ENCODE measurements at regions not wholly inside any gene's neighbourhood (a gene's known extent, or its start where the extent isn't known, plus 50 kb on each side); places are given as distances from the start of the nearest gene placed in this dataset.
"Not testable (repeated sequence)": the region's sequence is repeated elsewhere in the genome, so short reads cannot be mapped to it uniquely, and the experiment has no call there.

DNA sequence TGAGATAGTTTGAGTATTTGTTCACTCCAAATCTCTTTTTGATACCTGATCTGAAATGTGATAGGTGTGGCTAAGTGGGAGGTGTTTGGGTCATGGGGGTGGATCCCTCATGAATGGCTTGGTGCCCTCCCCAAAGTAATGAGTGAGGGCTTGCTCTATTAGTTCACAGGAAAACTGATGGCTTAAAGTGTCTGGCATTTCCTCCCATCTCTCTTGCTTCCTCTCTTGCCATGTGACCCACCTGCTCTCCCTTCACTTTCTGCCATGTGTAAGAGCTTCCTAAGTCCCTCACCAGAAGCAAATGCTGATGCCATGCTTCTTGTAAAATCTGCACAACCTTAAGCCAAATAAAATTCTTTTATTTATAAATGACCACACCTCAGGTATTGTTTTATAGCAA is 61.1 kb downstream of the MAD2L1 start:
- intact Hi-C loops (cut with DNase I) = no loop called here
- DNase-seq = no peak

DNA sequence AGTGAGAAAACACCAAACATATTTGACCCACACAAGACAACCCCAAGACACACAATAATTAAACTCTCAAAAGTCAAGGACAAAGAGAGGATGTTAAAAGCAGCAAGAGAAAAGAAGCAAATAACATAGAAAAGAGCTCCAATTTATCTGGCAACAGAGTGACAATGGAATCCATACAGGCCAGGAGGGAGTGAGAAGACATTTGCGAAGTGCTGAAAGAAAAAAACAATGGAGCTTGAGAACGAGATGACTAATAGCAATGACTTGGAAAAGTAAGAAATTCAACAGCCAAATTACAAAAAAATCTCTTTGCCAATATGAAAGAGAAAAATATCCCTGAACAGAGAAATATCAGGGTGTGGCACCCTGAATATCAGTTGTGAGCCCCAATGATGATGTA is 61.6 kb downstream of the MAD2L1 start:
- intact Hi-C loops (cut with DNase I) = no loop called here
- no peak for DNase-seq

DNA sequence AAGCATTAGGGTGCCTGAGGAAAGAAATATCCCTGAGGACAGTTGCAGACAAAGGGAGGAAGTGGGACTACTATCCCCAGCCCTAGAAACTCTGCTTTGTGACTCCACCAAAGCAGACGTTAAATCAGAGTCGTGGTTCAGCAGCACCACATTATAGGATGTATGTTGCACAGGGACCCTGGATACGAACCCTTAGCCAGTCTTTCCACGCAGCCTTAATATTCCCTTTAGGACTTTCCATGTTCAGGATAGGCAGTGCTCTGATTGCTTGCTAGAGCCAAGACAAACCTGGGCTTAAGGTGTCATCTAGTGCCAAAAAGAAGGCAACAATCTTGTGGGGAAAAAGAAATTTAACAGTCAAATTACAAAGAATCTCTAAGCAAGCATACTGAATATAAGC is 62.6 kb downstream of the MAD2L1 start:
- intact Hi-C loops (cut with DNase I) = no loop called here

DNA sequence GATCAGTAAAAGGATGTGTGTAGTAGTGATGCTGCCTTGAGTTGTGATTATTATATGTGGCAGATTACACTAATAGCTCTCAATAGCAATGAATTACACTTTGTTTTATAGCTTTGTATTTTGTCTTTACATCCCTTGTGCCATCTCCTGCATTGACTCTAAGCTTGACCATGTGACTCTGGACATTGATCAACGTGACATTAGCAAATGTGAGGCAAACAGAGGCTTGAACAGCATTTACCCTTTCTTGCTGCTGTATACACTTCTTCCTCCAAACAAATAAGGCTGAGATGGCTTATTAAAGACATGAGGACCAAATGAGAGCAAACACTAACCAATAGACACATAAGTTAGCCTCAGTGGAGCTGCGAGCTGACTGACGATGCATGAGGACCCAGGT is 63.5 kb downstream of the MAD2L1 start:
- no peak for DNase-seq
- intact Hi-C loops (cut with DNase I) = no loop called here

More for the DNA sequence above, 62.6 kb downstream of the MAD2L1 start:
- DNase-seq = no peak

DNA sequence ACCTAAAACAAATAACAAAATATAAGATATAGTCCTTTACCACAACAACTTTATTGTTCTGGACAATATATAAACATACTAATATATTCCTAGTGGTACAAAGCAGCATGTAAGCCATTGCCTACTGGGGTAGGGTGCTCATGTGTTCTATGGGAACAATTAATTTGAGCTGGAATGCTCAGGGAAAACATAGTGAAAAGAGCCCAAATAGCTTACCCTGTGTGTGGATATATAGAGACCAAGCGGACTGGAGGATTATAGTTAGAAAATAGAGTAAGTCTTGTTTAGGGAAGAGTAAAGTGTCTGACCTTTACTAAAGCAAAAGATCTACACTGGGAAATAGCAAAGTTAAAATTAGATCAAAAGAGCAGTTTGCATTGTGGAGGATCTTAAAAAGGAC is 64.8 kb downstream of the MAD2L1 start:
- intact Hi-C loops (cut with DNase I) = no loop called here

DNA sequence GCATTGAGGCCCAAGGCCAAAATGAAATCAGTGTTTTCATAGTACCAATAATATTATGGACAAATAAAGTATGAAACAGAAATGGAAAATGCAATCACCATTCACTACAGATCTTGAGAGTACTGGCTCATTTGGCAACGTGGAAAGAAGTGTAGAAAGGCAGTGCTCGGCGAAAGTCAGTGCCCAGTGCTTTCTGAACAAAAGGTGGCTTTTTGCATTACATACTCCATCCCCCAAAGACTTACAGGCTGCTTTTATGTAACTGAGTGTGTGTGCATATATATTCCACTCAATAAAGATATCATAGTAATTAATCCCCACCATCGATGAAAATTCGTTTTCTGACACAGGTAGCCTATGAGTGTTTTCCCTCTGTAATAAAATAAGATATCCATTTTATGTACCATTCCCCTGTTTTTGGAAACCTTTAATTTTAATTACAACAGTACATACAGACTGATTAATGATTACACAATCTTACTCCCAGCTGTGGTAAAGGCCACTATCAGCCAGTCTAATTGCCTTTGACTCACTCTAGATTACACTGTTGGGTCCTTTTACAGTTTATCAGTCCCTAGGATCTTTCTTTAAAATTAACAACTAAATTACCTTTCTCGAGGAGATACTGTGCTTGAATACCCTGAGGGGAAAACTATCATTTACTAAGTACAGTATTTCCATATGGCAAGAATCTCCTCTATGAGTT is 65.9 kb downstream of the MAD2L1 start:
- intact Hi-C loops (cut with DNase I) = no loop called here
- no peak for DNase-seq

More for the DNA sequence above, 64.8 kb downstream of the MAD2L1 start:
- DNase-seq = no peak

DNA sequence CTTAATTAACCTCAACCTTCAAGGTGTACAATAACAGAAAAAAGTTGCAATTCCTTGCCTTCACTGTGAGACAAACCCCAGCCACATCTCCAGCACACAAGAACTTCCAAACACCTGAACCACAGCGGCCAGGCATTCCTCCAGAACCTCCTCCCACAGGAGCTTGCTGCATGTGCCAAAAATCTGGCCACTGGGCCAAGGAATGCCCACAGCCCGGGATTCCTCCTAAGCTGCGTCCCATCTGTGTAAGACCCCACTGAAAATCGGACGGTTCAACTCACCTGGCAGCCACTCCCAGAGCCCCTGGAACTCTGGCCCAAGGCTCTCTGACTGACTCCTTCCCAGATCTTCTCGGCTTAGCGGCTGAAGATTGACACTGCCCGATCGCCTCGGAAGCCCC is 70.6 kb downstream of the MAD2L1 start:
- intact Hi-C loops (cut with DNase I); DNase-seq: not testable (repeated sequence)

DNA sequence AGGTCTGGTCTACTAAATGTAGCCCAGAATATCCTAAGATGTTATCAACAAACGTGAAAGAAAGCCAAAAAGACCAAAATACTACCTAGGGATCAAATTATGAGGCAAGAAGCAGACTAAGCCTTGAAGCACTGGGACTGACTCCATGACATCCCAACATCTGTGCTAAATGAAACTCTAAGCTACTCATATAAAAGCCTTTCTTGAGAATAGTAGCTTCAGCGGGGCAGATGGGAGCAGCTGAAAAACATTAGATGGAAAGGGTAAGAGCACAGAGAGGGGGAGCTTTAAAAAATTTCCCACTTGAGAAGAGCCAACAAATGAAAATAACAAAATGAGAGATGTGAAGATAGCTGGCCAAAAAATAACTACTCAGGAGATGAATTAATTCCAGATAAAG is 81.7 kb downstream of the MAD2L1 start:
- no peak for DNase-seq

DNA sequence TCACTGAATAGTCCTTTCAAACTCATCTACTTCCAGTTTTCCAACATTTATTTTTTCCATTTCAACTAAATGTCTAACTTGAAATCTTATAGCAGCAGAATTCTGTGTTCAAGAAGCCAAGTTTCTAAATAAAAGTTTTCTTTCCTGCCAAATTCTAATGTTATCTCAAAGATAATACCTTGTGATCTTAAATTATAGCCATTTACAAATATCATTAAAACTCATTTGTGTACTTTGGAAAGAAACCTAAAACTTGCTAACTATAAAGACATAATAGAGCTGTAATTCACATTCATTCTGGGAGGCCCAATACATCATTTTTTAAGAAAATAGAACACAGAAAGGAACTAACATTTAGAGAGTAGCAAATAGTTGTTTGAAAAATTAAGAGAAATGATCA is 83.9 kb downstream of the MAD2L1 start:
- intact Hi-C loops (cut with DNase I) = no loop called here
- no peak for DNase-seq

More for the DNA sequence above, 81.7 kb downstream of the MAD2L1 start:
- intact Hi-C loops (cut with DNase I) = no loop called here

DNA sequence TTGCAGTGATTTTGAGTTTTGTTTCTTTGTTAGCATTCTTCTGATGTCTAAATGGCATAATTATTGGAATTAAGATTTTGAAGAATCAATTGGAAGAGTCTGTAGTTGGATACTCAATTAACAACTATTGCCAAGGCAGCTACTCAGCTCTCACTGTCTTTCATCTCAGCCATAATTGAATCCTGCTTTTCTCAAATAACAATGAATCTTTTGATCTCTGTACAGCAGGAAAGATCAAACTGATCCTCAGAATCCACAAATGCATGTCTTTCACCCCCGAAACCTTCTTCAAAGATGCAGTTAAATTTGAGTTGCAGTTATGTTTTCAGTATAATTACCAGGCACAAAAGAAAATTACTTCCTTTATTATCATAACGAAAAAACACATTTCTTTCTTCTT is 86.2 kb downstream of the MAD2L1 start:
- intact Hi-C loops (cut with DNase I) = no loop called here
- no peak for DNase-seq

DNA sequence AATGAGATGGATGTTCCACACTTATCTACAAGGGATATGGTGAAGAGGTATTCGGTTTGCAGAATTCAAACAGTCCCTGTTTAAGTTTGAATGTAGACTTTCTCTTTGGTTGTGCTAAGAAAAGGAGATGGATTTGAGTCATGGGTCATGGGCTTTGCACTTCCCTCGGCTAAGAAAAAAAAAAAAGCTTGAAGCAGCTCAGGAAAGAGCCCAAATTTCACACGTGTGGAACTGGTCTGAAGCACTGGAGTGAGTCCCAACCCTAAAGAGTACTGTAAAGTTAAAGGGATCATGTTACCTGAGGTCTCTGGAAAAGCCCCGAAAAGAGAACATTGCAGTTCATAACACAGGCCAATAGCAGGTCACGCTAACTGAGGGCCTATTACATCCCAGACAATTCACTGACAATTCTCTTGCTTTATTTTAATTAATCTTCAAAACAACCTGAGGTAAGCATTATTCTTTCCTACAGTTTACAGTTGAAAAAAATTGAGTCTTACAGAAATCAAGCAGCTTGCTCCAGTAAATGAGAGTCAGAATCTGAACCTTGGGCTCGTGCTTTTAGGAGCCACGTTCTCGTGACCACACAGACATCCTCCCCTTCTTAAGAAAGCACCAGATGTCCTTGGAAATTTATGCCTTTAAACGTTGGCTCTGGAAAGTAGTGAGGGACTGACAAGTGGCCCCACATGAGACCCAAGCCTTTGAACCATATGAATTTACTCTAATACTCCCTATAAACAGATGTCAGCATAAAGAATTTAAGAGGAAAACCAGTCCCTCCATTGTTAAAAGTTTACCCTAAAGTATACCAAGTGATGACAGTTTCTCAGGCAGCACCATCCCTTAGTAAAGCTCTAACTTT is 89.3 kb downstream of the MAD2L1 start:
- DNase-seq = no peak
- intact Hi-C loops (cut with DNase I) = no loop called here

DNA sequence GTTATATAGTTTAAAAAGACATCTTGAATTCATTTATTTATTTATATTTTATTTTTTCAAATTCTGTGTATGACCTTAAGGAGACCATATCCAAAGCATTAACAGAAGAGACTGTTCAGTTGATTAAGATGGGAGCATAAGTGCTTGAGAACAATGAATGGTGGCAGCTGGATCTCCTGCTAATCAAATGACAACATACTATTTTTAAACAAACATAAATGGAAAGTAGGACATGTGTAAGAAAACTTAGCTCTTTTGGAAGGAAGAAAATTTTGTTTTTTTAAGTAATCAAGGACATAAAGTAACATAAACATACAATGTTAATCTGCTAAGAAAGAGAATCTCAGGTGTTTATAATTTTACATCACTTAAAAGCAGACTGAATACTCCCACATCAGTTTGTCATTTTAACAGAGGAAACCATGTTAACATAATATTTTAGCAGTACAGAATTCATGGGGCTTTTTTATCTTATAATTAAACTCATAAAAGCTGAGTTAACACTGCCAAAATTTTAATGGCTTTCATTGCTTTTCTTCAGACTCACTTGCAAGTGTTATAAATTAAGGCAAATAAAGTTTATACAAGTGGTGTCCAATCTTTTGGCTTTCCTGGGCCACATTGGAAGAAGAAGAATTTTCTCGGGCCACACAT is 95.1 kb downstream of the MAD2L1 start:
- DNase-seq = no peak
- intact Hi-C loops (cut with DNase I) = no loop called here

DNA sequence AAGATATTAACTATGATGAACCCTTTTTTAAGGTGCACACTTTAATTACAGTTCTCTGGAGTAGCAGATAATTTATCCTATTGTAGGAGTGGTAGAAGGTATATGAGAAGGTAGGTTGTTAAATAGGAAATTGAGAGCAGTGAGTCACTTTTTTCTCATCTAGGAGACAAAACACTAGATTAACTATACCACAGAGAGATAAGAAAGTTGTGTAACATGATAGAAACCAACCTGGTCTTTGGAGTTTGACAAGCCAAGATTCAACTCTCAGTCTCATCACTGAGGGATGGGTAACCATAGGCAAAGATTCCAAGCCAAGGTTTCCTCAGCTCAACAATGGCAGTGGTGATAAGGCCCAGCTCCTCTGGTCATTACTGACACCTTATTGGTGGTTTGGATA is 104.0 kb downstream of the MAD2L1 start:
- DNase-seq = no peak
- intact Hi-C loops (cut with DNase I) = no loop called here

DNA sequence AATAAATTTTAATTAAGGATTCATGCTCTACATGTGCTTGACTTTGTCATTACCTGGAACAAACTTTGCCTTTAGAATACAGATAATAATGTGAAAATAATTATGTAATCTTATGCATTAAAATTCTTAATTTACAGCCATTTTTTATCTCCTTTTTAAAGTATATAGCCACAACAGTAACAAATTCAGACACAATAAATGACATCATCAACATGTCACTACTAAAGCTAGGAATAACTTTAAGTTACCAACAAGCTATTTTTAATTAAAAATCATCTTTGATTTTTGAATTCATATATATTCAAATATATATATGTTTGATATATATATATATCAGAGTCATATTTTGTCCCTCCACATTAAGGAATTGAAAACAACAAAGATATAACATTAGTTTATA is 107.7 kb downstream of the MAD2L1 start:
- intact Hi-C loops (cut with DNase I) = no loop called here
- no peak for DNase-seq

DNA sequence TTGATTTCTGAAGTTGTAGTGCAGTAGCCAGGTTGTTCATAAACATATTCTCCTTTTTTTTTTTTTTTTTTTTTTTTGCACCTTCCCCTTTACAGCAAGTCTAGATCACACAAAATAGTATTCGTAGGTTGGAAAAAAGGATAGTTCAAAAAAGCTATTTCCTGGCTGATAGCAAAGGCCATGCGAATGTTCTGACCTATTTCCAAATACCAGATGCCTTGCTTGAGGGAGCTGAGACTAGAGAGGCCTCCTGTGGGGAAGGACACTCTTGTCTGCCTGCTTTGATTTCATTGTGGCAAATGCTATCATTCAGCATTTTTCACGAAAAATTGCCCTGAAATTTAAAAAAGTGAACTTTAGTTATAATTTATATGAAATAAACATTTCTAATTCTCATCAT is 111.4 kb downstream of the MAD2L1 start:
- intact Hi-C loops (cut with DNase I) = no loop called here
- DNase-seq = no peak

DNA sequence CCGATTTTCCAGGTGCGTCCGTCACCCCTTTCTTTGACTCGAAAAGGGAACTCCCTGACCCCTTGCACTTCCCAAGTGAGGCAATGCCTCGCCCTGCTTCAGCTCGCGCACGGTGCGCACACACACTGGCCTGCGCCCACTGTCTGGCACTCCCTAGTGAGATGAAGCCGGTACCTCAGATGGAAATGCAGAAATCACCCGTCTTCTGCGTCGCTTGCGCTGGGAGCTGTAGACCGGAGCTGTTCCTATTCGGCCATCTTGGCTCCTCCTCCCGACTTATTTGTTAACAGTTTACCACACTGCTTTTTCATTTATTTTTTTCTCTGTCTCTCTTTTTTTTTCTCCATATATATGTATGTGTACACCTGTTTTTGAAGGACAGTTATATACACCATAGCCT is 112.2 kb downstream of the MAD2L1 start:
- intact Hi-C loops (cut with DNase I); DNase-seq: not testable (repeated sequence)

DNA sequence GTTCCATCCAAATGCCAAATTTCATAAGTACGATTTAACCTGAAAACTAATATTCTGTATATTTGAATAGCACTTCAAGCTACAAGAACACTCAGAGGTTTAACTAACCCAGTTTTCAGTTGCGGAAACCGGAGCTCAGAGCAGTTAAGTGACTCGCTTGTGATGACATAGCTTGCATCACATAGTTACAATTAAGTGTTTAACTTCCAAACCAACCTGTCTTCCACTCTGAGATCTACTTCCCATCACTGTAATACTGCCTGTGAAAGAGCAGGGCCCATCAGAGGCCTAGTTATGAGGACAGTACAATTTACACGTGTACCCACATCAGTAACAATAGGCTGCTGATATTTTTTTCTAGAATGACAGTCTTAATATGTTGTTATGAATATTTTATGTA is 120.3 kb downstream of the MAD2L1 start:
- intact Hi-C loops (cut with DNase I) = no loop called here

DNA sequence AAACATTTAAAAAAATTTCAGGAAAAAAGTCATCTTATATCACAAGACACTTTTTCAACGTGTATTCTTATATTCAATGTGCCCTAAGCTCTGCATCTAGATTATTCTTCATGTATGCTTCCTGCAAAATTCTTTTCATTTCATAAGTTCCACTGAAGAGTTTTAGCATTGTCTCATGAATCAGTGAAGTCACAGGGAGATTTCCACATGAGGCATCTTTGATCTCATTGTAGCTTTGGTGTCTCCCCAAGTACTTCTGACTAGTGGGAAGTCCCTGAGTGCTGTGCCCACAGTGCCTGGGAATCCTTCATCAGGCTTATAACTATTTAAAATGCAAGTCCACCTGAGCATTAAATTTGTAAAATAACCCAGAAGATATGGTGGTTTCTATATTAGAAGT is 123.8 kb downstream of the MAD2L1 start:
- DNase-seq = no peak
- intact Hi-C loops (cut with DNase I) = no loop called here

More for the DNA sequence above, 120.3 kb downstream of the MAD2L1 start:
- no peak for DNase-seq

DNA sequence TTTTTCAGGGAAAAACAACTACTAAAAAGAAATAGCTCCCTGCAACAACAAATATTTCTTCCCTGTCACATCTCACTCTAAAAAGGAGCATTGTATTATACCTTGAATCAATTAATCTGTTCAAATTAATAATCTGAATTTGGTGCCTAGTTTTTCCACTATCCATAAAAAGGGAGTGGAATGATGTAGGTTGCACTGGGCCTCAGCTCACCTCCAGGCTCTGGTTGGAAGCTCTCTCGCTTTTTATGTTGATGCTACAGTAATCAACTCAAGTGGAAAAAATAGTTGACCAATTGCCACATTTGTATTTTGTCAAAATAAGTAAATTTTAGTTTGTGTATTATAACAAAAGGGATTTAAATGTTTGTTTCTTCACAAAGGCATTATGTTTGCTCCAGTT is 126.1 kb downstream of the MAD2L1 start:
- intact Hi-C loops (cut with DNase I) = no loop called here
- no peak for DNase-seq
